Endothelial cell of hepatic sinusoid (primary cell): ENCODE measurements at regions not wholly inside any gene's neighbourhood (a gene's known extent, or its start where the extent isn't known, plus 50 kb on each side); places are given as distances from the start of the nearest gene placed in this dataset.
"Not testable (repeated sequence)": the region's sequence is repeated elsewhere in the genome, so short reads cannot be mapped to it uniquely, and the experiment has no call there.

Source experiments
- in situ Hi-C: cut with HindIII; loops from 2 replicates; pipeline ENCODE4 v1.10.0; 2017; ENCODE audit warnings: low sequenced_read_pairs

- in situ Hi-C loops = no loop called here
These were observed 104.7 kb upstream of the TRIM2 start for GRCh38 chr4:153099391-153100140.

- in situ Hi-C loops = not testable (repeated sequence)
These were observed 97.5 kb upstream of the TRIM2 start for GRCh38 chr4:153106736-153107135.

- in situ Hi-C loops = no loop called here
These were observed 97.0 kb upstream of the TRIM2 start for GRCh38 chr4:153107246-153107645.

- in situ Hi-C loops = no loop called here
These were observed 94.9 kb upstream of the TRIM2 start for GRCh38 chr4:153109296-153109849.

- in situ Hi-C loops = no loop called here
These were observed 93.5 kb upstream of the TRIM2 start for GRCh38 chr4:153110739-153111138.

GRCh38 chr4:153111426-153112040 is 92.7 kb upstream of the TRIM2 start:
- in situ Hi-C loops = no loop called here

- in situ Hi-C loops = no loop called here
These were observed 92.2 kb upstream of the TRIM2 start for GRCh38 chr4:153112041-153112441.

GRCh38 chr4:153113061-153113837 is 91.0 kb upstream of the TRIM2 start:
- in situ Hi-C loops = no loop called here

- in situ Hi-C loops = no loop called here
These were observed 90.5 kb upstream of the TRIM2 start for GRCh38 chr4:153113838-153114105.

GRCh38 chr4:153114771-153115321 is 89.4 kb upstream of the TRIM2 start:
- in situ Hi-C loops = no loop called here

- in situ Hi-C loops = no loop called here
These were observed 88.6 kb upstream of the TRIM2 start for GRCh38 chr4:153115322-153116290.

GRCh38 chr4:153116291-153116680 is 88.0 kb upstream of the TRIM2 start:
- in situ Hi-C loops = no loop called here

- in situ Hi-C loops = no loop called here
These were observed 87.4 kb upstream of the TRIM2 start for GRCh38 chr4:153116801-153117200.

GRCh38 chr4:153117554-153117953 is 86.7 kb upstream of the TRIM2 start:
- in situ Hi-C loops = no loop called here

- in situ Hi-C loops = no loop called here
These were observed 84.6 kb upstream of the TRIM2 start for GRCh38 chr4:153119626-153120025.

GRCh38 chr4:153120235-153120634 is 84.0 kb upstream of the TRIM2 start:
- in situ Hi-C loops = no loop called here

GRCh38 chr4:153122855-153123254 is 81.4 kb upstream of the TRIM2 start:
- in situ Hi-C loops = no loop called here

- in situ Hi-C loops = no loop called here
These were observed 78.1 kb upstream of the TRIM2 start for GRCh38 chr4:153126137-153126536.

- in situ Hi-C loops = no loop called here
These were observed 76.3 kb upstream of the TRIM2 start for GRCh38 chr4:153127760-153128494.

GRCh38 chr4:153131596-153131995 is 72.6 kb upstream of the TRIM2 start:
- in situ Hi-C loops = no loop called here
